Neural progenitor cell (in vitro differentiated cells): ENCODE measurements at regions not wholly inside any gene's neighbourhood (a gene's known extent, or its start where the extent isn't known, plus 50 kb on each side); places are given as distances from the start of the nearest gene placed in this dataset.

ENCODE experiments used
- CTCF ChIP-seq: fragments of 200-600 bp; sonication (generic); IDR thresholded peaks from 2 replicates; pipeline ENCODE4 v1.5.1; 2017; ENCODE audit warnings: antibody characterized with exemption, mild to moderate bottlenecking
- EZH2 ChIP-seq: fragments of 200-600 bp; sonication (generic); IDR thresholded peaks from 2 replicates; pipeline ENCODE4 v1.6.1; 2017; ENCODE audit warnings: antibody characterized with exemption, mild to moderate bottlenecking, moderate library complexity
- EZH2phosphoT487 ChIP-seq: fragments of 200-600 bp; sonication (generic); IDR thresholded peaks from 2 replicates; pipeline ENCODE4 v1.6.1; 2017; ENCODE audit warnings: antibody characterized with exemption

- TF ChIP-seq CTCF, result no peak
- TF ChIP-seq EZH2, result no peak
- TF ChIP-seq EZH2phosphoT487, result no peak
Observed at GRCh38 chr12:59316938-59317337, 278.9 kb upstream of the SLC16A7 start.
